Keratinocyte (primary cell): ENCODE measurements at regions not wholly inside any gene's neighbourhood (a gene's known extent, or its start where the extent isn't known, plus 50 kb on each side); places are given as distances from the start of the nearest gene placed in this dataset.

ENCODE experiments used
- EZH2 ChIP-seq: IDR thresholded peaks from one replicate; pipeline ENCODE4 v1.6.1; 2012; ENCODE audit warnings: inconsistent platforms, mild to moderate bottlenecking, low read length, moderate library complexity
- TF ChIP-seq, protein P1 (sequence below), 3 experiments: IDR thresholded peaks in 1 of 3; conservative IDR thresholded peaks in 1 of 3; optimal IDR thresholded peaks in 1 of 3; 2 replicates in 2 of 3; 3 replicates in 1 of 3; pipeline versions ENCODE3 to v1.5.1; 2011; ENCODE audit warnings: low read length in 3 of 3, mild to moderate bottlenecking in 3 of 3, moderate library complexity in 2 of 3, control low read depth in 1 of 3, inconsistent platforms in 1 of 3; ENCODE audit not compliant: insufficient read depth in 2 of 3; ENCODE audit errors: extremely low read depth in 1 of 3

- TF ChIP-seq, protein P1, sequence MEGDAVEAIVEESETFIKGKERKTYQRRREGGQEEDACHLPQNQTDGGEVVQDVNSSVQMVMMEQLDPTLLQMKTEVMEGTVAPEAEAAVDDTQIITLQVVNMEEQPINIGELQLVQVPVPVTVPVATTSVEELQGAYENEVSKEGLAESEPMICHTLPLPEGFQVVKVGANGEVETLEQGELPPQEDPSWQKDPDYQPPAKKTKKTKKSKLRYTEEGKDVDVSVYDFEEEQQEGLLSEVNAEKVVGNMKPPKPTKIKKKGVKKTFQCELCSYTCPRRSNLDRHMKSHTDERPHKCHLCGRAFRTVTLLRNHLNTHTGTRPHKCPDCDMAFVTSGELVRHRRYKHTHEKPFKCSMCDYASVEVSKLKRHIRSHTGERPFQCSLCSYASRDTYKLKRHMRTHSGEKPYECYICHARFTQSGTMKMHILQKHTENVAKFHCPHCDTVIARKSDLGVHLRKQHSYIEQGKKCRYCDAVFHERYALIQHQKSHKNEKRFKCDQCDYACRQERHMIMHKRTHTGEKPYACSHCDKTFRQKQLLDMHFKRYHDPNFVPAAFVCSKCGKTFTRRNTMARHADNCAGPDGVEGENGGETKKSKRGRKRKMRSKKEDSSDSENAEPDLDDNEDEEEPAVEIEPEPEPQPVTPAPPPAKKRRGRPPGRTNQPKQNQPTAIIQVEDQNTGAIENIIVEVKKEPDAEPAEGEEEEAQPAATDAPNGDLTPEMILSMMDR (optimal IDR thresholded peaks at IDR 0.05 in 1 of 3, IDR thresholded peaks at IDR 0.05 in 1 of 3, conservative IDR thresholded peaks at IDR 0.05 in 1 of 3; ENCODE audit: extremely low read depth in 1 of 3, insufficient read depth in 2 of 3, low read length in 3 of 3) = no peak
- no peak for TF ChIP-seq EZH2
Observed at GRCh38 chr10:65660006-65660405, 1265.8 kb upstream of the LRRTM3 start.
